ENCODE measurements at regions not wholly inside any gene's neighbourhood (a gene's known extent, or its start where the extent isn't known, plus 50 kb on each side); places are given as distances from the start of the nearest gene placed in this dataset.

DNA sequence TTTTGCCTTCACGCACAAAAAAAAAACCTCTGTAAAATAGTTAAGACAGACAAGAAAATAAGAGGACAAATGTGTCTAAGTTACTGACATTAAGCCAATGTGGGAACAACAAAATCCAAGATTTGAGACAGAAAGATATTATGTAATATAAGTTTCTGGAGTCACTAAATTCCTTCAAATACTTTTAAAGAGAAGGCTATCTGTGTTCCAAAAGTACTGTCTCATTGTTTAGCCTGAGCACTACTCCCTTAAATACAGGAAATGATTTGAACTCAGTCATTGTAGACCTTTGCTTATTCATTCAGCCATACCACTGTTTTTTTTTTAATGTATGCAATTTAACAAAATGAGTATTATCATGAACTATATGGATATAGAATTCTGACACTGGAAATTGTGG, 82.7 kb upstream of the KITLG start:
- TF ChIP-seq, protein P1, sequence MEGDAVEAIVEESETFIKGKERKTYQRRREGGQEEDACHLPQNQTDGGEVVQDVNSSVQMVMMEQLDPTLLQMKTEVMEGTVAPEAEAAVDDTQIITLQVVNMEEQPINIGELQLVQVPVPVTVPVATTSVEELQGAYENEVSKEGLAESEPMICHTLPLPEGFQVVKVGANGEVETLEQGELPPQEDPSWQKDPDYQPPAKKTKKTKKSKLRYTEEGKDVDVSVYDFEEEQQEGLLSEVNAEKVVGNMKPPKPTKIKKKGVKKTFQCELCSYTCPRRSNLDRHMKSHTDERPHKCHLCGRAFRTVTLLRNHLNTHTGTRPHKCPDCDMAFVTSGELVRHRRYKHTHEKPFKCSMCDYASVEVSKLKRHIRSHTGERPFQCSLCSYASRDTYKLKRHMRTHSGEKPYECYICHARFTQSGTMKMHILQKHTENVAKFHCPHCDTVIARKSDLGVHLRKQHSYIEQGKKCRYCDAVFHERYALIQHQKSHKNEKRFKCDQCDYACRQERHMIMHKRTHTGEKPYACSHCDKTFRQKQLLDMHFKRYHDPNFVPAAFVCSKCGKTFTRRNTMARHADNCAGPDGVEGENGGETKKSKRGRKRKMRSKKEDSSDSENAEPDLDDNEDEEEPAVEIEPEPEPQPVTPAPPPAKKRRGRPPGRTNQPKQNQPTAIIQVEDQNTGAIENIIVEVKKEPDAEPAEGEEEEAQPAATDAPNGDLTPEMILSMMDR (IDR thresholded peaks at IDR 0.05), result no peak
- no peaks in the 10 kb centered on the region for H3K27me3 ChIP-seq (replicated peaks; ENCODE audit: insufficient read depth)
- no peaks in the 10 kb centered on the region for H3K36me3 ChIP-seq
- H3K4me1 ChIP-seq (ENCODE audit: control insufficient read depth in 1 of 2, low read depth in 2 of 2), result no peaks in the 10 kb centered on the region
- ATAC-seq (ENCODE audit: insufficient number of reproducible peaks, low FRiP score, low read depth), result no peak
- H3K27ac ChIP-seq, result no peak overlapping the region
- no peaks in the 10 kb centered on the region for H3K9me3 ChIP-seq
- H3K4me3 ChIP-seq, result no peak overlapping the region
- DNase-seq (ENCODE audit: low spot score), result no peak

DNA sequence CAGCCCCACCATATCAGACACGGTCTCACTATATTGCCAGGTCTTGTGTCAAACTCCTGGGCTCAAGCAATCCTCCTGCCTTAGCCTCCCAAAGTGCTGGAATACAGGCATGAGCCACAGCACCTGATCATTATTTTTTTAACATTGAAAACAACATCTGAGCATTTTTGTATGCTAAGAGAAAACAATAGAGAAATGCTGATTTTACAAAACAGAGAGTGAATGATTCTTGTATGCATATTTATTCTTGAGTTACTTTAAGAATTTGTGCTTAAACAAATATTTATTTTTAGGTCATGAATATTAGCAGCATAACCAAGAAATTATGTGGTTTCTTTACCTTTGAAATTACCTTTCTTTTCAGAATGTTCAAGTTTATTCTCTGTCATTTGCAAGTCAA, 81.8 kb upstream of the KITLG start:
- ATAC-seq (ENCODE audit: insufficient number of reproducible peaks, low FRiP score, low read depth), result no peak
- no peak overlapping the region for H3K4me3 ChIP-seq

DNA sequence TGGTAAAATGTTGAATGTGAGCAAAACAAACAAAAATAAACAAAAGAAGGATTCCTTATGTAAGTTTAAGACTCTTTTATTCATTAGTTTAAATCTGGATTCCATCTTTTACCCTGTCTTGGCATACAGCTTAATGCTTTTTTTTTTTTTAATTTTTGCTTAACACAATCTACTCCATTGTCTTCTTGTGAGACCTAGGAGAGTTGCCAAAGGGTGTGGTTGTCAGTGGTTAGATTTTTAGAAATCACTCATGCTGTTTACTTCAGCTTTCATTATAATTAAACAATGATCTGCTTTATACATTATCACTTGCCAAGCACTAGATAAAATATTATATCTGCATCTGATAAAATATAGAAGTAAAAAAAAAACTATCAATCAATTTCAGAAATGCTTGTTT, 77.7 kb upstream of the KITLG start:
- DNase-seq (ENCODE audit: low spot score), result no peak
- TF ChIP-seq, protein P1 (IDR thresholded peaks at IDR 0.05), result no peak
- H3K4me3 ChIP-seq, result no peak overlapping the region
- H3K27ac ChIP-seq, result no peak overlapping the region
- H3K4me1 ChIP-seq (ENCODE audit: control insufficient read depth in 1 of 2, low read depth in 2 of 2), result no peaks in the 10 kb centered on the region
- no peaks in the 10 kb centered on the region for H3K36me3 ChIP-seq
- no peak for ATAC-seq (ENCODE audit: insufficient number of reproducible peaks, low FRiP score, low read depth)
- H3K9me3 ChIP-seq, result no peaks in the 10 kb centered on the region
- H3K27me3 ChIP-seq (replicated peaks; ENCODE audit: insufficient read depth), result no peaks in the 10 kb centered on the region

More for the DNA sequence above, 81.8 kb upstream of the KITLG start:
- TF ChIP-seq, protein P1 (IDR thresholded peaks at IDR 0.05), result no peak
- no peaks in the 10 kb centered on the region for H3K36me3 ChIP-seq
- H3K4me1 ChIP-seq (ENCODE audit: control insufficient read depth in 1 of 2, low read depth in 2 of 2), result no peaks in the 10 kb centered on the region
- no peak overlapping the region for H3K27ac ChIP-seq
- no peaks in the 10 kb centered on the region for H3K9me3 ChIP-seq
- H3K27me3 ChIP-seq (replicated peaks; ENCODE audit: insufficient read depth), result no peaks in the 10 kb centered on the region
- DNase-seq (ENCODE audit: low spot score), result no peak

- DNase-seq (ENCODE audit: low spot score) (no peak), ATAC-seq (ENCODE audit: insufficient number of reproducible peaks, low FRiP score, low read depth) (no peak)
- no peaks in the 10 kb centered on the region for H3K4me1 ChIP-seq (ENCODE audit: control insufficient read depth in 1 of 2, low read depth in 2 of 2)
- no peaks in the 10 kb centered on the region for H3K9me3 ChIP-seq
- H3K27me3 ChIP-seq (replicated peaks; ENCODE audit: insufficient read depth), result no peaks in the 10 kb centered on the region
- no peak overlapping the region for H3K4me3 ChIP-seq
- TF ChIP-seq, protein P1 (IDR thresholded peaks at IDR 0.05), result no peak
- H3K27ac ChIP-seq, result no peak overlapping the region
- H3K36me3 ChIP-seq, result no peaks in the 10 kb centered on the region
Measured at GRCh38 chr12:88650715-88651114, 70.4 kb upstream of the KITLG start.

- Histone ChIP-seq H3K4me3 (no peak overlapping the region), H3K36me3 (no peaks in the 10 kb centered on the region), H3K27ac (no peak overlapping the region), H3K27me3 (replicated peaks; ENCODE audit: insufficient read depth) (no peaks in the 10 kb centered on the region), H3K4me1 (ENCODE audit: control insufficient read depth in 1 of 2, low read depth in 2 of 2) (no peaks in the 10 kb centered on the region), H3K9me3 (no peaks in the 10 kb centered on the region)
- DNase-seq (ENCODE audit: low spot score) (no peak), ATAC-seq (ENCODE audit: insufficient number of reproducible peaks, low FRiP score, low read depth) (no peak)
- TF ChIP-seq, protein P1 (IDR thresholded peaks at IDR 0.05), result no peak
Measured at GRCh38 chr12:88648625-88649024, 68.4 kb upstream of the KITLG start.

Data from thoracic aorta (tissue), 2 donors.